ENCODE measurements at regions not wholly inside any gene's neighbourhood (a gene's known extent, or its start where the extent isn't known, plus 50 kb on each side); places are given as distances from the start of the nearest gene placed in this dataset.
A peak's percentile ranks its signal among the peaks of the same experiment; 100 is the strongest.
"Not testable (repeated sequence)": the region's sequence is repeated elsewhere in the genome, so short reads cannot be mapped to it uniquely, and the experiment has no call there.

DNA sequence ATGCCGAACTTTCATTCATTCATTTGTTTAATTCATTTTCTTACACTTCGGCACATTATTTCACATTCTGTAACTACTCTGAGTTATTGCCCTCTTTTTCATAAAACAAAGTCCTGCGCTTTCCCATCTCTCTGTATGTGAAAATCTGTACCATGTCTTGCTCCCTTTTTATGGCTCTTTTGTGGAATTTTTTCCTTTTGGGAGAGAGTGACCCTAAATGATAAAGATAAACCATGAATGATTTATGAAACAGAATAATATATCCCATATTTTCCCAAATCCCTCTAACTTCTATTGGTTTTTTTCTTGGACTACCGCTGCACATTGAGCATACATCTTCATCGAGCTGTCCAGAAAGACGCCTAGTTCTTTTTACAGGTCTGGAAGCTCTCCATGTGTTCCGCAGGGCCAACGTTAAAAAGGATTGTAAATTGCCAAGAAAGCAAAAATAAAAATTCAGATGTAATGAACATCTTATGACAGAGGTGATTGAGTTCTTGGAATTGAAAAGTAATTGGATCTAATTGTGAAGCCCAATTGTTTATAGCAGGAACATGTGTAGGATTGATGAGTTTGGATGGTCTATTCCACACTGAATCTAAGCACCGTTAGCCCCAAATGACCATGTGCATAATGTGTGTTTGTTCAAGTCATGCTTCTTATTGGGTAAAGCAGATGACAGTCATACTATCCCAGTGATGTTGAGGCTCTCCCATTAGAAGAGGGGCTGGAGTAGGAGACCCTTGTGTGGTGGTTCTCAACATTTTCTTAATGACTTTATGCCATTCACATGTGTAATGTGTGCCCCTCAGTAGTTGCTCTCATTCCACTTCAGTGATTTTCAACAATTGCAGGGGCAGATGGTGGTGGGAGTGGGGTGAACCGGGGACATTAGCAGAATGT, 378.9 kb downstream of the DLEU7 start:
- DNase-seq (ENCODE audit: low read depth in 2 of 3, low spot score in 2 of 3), result no peak

DNA sequence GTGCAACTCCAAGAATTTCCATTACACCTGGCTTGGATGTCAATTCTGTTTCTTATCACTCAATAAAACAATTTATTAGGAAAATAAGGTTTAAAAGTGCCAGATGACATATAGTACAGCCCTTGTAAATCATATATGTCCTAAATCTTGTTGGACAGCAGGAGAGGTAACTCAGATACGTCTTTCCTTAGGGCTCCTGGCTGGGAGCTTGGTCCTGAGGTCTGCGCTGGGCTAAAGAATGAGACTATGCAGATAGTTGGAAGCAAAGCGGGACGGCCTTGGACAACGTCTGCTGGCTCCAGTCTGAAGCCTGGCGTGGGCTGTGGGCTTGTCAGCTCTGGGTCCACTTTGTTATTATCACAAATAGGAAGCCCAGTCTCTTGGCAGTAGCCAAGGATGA, 377.0 kb downstream of the DLEU7 start:
- no peak for DNase-seq (ENCODE audit: low read depth in 2 of 3, low spot score in 2 of 3)

DNA sequence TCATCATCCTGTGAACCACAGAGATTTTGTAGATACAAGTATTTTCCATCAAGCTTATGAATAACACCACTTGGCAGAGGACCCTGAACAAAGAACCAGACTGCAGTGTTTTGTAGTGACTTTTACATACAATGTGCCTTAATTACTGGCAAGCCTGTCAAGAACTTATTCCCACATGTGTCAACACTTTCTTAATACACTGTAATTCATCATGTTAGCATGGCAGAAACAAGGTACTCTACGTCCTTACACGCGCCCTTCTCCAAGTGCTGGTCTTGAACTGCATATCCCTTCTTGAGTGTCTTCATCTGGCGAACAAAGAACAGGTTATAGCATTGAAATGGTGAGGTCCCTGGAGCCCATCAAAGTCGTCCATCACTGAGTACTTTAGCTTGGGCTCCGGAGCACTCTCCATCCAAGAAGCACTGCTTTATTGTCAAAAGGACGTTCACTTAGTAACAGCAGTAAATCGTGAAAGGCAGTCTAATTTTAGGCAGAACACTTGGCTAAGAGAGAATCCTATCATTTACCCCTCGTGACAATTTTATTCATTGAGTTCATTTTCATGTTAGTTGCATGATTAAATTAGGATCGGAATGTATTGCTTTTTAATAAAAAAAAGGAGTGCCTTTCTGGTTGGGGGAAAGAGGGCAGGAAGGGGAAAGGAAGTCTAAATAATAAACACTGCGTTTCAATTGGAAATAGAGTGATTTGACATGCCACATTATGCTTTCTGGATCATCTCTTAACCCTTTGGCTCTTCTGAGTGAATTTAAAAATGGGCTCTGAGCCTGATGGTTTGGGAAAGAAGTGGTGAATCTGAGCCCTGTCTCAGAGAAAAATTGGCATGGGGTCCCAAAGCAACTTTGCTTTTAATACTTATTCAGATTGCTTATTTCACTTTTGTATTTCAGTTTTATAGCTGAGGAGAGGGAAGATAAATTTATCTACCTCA, 376.1 kb downstream of the DLEU7 start:
- DNase-seq (ENCODE audit: low read depth in 2 of 3, low spot score in 2 of 3), result no peak

DNA sequence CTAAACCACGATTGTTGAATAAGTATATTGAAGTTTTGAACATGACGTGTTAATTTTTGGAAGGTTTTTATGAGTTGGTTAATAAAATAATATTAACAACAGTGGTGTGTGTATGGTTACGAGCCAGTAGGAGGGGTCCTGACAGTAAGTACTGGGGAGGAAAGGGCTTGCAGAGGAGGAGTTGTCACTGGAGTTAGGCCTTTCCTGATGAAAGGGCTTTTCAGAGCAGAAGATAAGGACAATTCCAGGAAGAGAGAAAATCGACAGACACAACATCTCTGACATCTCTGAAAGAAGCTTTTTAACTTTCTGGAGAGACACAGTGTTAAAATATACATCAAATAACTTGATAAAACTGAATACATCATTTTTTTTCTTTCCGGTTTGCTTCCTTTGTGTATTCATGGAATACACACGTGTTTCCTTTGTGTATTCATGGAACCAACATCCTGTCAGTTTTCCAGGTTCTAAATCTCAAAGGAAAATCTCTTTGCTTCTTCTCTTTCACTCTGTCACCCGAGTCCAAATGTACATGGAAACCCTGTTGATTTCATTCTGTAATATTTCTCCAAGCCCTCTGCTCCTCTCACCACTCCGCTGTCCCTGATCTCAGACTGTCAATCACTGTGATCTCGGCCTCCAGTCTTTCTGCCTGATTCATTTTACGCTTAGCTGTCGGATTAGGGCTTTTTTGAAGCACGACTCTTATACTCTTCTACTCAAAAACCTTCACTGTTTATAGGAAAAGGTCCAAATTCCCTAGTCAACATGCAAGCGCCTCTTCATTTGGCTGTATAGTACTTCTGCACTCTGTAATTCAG, 374.4 kb downstream of the DLEU7 start:
- DNase-seq (ENCODE audit: low read depth in 2 of 3, low spot score in 2 of 3), result no peak

DNA sequence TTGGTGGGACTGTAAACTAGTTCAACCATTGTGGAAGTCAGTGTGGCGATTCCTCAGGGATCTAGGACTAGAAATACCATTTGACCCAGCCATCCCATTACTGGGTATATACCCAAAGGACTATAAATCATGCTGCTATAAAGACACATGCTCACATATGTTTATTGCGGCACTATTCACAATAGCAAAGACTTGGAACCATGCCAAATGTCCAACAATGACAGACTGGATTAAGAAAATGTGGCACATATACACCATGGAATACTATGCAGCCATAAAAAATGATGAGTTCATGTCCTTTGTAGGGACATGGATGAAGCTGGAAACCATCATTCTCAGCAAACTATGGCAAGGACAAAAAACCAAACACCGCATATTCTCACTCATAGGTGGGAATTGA, 370.4 kb downstream of the DLEU7 start:
- DNase-seq (ENCODE audit: low read depth in 2 of 3, low spot score in 2 of 3), result not testable (repeated sequence)

DNA sequence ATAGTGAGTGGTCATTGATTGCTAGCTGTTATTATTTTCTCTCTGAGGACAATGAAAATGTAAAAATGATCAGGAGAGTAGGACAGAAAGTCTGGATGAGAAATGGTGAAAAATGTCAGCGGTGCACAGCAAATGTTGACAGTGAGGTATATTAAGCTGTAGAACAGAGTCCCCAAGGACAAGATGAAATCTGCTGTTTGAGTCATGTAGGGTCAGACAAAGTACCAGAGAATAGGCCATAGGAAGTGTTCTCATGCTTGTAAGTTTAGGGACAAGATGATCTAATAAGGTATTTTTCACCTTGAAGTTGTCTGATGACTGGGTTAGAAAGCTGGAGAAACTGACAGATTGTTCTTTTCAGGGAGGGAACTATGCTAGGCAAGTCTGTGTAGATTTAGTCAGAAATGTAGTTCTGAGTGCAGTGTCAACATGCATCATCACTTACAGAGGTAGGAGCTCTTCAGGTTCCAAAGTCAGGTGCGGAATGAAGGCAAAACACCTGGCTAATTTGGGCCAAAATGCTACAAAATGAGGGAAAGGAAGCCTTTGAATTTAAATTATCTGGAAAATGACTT, 369.3 kb downstream of the DLEU7 start:
- no peak for DNase-seq (ENCODE audit: low read depth in 2 of 3, low spot score in 2 of 3)

DNA sequence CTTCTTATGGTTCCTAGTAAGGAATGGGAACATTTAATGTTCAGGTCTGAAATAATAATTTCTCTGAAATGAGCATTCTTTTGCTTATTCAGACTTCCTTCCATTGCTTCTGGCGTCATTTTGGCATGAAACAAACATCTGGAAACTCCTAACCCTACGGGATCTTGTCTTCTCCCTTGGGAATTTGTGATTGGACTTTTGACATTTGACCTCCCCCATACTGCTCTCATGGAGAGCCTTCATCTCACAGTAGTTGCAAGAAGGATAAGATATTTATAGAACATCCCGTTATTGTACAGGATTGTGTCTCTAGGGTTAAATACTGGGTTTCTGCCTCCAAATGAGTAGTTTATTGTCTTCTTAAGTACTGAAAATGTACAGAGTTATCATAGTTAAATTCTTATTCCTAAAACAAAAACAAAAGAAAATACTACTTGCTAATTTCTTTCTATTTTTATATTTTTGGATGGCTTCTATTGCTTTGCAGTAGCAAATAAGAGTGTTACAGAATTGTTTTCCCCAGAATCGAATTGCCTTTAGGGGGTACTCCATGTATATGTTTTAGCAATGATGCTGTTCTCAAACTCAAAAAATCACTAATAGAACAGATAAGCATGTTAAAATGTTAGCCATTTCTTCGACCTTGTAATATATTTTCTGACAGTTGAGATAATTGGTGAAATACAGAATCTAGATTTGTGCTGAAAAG, 366.8 kb downstream of the DLEU7 start:
- DNase-seq (ENCODE audit: low read depth in 2 of 3, low spot score in 2 of 3), result peak in 1 of 3 donors; percentile 12

DNA sequence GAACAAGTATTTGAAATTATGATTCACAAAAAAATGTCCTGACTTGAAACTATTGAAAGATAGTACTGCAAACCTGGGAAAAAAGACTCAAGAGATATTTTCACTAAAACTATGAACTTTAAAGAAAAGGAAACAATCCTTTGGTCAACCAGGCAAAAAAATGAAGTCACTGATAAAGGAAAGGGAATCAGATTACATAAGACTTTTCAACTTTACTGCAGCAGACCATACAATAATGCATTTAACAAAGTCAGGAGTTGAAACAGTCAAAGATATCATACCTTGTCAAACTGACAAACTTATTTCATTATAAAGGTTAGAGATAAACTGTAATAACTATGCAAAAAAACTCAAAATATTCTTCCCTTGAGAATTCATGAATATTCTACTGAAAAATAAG, 361.6 kb downstream of the DLEU7 start:
- no peak for DNase-seq (ENCODE audit: low read depth in 2 of 3, low spot score in 2 of 3)

DNA sequence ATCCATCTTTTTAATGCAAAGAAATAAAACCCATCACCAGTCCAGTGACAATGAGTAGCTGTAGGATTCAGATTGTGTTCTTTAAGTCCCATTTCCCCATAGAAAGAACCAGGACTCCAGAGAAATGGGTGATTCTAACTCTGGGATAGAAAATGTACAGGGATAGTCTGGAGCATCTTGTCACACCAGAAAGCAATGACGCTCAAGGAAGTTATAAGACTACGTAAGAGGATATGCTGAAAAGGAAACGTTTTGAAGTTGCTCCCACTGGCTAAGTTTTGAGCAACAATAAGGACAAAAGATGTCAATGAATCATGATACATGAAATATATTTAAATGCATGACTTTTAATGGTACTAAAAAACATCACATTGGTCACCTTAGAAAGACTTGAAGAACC, 360.1 kb downstream of the DLEU7 start:
- no peak for DNase-seq (ENCODE audit: low read depth in 2 of 3, low spot score in 2 of 3)

DNA sequence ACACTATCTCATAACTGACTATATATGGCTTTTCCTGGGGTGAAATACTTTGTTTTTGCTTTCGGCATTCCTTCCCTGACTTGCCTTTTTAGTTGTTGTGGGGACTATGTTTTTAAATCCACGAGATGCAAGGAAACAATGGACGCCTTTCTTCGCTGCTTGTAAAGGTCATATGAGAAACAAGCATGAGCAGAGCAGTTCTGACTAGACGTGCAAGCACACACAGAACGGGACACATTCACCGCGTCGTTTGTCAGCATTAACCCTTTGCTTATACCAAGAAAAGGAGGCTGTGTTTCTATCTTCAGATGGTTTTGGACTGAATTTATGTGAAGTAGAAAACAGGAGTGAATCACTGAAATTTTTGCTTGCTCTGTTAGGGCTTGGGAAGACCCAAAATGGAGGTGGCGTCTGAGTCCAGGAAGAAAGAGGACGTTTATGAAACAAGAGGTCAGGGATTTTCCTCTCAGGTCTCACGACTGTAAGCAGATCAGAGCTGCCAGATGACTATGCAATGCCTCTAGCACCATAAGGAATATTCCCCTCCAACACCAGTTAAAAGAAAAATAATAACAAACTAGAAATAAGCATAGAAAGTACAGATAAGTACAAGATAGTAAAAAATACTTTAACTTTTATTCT, 358.9 kb downstream of the DLEU7 start:
- DNase-seq (ENCODE audit: low read depth in 2 of 3, low spot score in 2 of 3), result no peak

DNA sequence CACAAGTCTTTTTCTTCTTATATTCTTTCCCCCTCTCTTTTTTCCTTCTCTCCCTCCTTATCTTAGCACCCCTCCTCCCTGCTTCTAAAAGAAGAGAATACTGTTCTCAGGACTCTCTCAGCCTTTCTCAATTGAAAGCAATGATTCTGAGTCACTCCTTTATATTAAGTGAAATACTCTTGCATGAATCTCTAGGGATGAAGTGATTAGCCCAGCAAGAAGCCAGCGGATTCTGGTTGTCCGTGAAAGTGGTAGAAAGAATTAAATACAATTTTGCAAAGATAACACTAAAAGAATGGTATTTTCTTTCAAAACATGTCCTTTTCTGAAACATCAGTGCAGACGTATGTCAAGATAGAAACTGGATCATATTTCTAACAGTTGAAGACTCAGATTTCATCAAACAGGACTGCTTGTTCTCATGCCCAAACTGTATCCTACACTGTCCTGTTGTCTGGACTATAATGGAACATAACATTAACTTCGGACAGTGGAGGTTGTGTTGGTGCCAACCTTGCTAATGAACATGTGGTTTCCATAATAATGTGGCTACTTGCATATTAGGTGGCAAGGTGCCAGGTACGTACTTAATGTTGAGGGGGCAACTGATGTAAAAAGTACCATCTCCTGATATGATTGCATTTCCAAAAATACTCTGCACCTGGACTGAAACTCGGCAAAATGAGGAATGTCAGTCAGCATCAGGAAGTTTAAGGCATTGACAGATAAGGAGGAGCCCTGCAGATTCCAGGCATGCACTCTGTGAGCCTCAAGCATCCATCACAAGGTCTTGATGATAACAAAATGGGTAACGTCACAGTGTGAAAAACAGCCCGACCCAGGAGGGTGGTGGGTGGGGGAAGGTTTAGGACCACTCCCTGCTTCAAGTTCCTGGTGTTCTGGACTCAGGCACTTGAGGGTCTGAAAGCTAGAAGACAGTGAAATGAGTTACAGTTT, 357.2 kb downstream of the DLEU7 start:
- DNase-seq (ENCODE audit: low read depth in 2 of 3, low spot score in 2 of 3), result no peak

DNA sequence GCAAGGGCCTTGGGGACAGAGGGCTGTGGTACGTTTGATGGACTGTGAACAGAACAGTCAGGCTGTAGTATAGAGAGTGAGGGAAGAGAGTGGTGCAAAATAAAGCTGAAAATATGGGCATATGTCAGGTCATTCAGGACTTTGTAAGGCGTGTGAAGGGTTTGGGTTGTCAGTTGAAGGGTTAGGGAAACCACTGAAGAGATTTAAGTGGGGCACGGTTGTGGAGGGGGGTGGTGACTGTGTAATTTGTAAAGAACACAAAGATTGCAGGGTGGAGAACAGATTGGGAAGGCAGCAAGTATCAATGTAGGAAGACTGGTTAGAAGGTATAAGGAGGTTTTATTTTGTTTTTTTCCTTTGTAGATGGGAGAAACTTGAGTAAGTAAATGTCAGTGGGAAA, 349.8 kb downstream of the DLEU7 start:
- no peak for DNase-seq (ENCODE audit: low read depth in 2 of 3, low spot score in 2 of 3)

DNA sequence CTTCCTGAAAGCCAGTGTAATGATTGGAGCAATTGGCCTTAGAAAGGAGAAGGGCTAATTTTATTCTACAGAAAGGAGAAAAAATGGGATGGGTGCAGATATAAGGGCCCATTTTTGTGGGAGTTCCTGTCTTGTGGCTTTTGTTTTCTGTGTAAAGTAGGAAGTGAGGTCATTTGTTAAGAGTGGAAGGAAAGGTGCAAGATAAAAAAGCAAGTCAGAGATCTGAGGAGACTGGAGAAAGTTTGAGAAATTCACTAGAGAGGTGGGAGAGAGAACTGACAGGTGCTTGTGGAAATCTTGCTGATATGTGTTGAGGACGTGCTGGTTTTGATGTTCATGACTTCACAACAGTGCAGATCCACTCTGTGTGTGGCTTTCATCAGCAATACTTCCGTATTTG, 349.4 kb downstream of the DLEU7 start:
- no peak for DNase-seq (ENCODE audit: low read depth in 2 of 3, low spot score in 2 of 3)

DNA sequence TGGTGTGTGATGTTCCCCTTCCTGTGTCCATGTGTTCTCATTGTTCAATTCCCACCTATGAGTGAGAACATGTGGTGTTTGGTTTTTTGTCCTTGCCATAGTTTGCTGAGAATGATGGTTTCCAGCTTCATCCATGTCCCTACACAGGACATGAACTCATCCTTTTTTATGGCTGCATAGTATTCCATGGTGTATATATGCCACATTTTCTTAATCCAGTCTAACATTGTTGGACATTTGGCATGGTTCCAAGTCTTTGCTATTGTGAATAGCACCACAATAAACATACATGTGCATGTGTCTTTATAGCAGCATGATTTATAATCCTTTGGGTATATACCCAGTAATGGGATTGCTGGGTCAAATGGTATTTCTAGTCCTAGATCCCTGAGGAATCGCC, 340.3 kb downstream of the DLEU7 start:
- DNase-seq (ENCODE audit: low read depth in 2 of 3, low spot score in 2 of 3), result not testable (repeated sequence)

DNA sequence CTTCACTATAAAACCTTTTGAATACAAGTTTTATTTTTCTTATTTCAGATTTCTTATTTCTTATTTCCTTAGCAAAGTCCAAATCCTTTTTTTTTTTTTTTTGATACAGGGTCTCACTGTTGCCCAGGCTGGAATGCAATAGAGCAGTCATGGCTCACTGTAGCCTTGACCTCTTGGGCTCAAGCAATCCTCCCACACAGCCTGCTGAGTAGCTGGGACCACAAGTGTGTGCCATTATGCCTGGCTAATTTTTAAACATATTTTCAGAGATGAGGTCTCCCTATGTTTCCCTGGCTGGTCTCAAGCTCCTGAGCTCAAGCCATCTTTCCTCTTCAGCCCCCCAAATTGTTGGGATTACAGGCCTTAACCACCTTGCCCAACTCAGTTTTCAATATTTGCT, 334.3 kb downstream of the DLEU7 start:
- no peak for DNase-seq (ENCODE audit: low read depth in 2 of 3, low spot score in 2 of 3)

DNA sequence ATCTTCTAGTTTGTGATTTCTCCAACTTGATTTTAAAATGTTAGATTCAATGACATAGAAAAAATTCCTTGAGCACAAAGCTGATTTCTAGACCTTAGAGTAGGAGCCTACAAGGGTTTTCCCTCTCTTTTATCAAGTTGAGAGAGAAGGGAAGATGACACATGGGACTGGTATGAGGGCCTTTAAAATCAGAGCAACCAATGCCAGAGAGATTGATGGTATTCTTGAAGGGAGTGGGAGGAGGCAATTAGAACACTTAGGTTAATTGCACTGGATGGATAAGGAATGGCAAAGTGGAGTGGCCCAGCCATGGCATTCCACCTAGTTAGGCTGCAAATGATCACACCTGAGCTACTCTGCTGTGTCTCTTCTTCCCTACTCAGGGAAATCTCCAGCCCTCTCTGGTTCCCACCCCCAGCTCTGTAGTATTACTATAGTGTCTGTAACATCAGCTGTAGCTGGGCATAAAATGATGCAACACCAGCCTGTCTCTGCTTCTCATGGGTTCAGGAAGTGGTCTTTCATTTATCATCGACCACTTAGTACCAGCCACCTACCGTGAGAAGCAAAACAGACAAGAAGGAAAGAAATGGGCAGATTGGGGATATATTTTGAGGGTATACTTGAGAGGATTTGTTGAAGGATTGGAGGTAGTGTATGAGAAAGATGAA, 333.6 kb downstream of the DLEU7 start:
- no peak for DNase-seq (ENCODE audit: low read depth in 2 of 3, low spot score in 2 of 3)

DNA sequence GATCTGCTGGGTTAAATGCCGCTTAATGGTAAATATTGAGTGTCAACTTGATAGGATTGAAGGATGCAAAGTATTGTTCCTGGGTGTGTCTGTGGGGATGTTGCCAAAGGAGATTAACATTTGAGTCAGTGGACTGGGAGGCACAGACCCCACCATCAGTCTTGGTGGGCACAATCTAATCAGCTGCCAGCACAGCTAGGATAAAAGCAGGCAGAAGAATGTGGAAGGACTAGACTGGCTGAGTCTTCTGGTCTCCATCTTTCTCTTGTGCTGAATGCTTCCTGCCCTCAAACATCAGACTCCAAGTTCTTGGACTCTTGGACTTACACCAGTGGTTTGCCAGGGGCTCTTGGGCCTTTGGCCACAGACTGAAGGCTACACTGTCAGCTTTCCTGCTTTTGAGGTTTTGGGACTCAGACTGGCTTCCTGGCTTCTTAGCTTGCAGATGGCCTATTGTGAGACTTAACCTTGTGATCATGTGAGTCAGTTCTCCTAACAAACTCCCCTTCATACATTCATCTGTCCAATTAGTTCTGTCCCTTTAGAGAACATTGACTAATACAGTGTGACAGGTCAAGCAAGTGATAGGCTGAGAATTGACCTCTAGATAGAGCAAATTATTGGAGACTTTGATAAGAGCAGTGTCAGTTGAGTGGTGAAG, 332.5 kb downstream of the DLEU7 start:
- DNase-seq (ENCODE audit: low read depth in 2 of 3, low spot score in 2 of 3), result not testable (repeated sequence)

All from hematopoietic multipotent progenitor cell (in vitro differentiated cells).